ENCODE measurements at regions not wholly inside any gene's neighbourhood (a gene's known extent, or its start where the extent isn't known, plus 50 kb on each side); places are given as distances from the start of the nearest gene placed in this dataset.

DNA sequence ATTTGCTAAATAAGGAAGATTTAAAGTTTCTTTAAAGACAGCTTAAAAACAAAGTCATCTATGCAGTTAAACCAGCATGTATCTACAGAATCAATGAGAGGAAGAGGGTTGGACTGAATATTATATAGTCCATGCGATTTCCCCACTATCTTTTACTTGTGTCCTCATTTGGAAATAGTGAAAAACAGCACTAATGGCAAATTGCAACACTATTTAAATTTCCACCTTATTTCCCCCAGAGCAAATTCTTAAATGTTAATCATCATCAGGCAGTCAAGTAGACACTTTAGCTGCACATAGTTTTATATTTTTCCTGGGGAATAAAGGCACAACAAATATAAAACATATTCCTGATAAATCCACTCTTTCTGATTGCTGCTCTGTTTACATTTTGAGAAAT, 114.6 kb downstream of the LCA5 start:
- TF ChIP-seq, protein P1, sequence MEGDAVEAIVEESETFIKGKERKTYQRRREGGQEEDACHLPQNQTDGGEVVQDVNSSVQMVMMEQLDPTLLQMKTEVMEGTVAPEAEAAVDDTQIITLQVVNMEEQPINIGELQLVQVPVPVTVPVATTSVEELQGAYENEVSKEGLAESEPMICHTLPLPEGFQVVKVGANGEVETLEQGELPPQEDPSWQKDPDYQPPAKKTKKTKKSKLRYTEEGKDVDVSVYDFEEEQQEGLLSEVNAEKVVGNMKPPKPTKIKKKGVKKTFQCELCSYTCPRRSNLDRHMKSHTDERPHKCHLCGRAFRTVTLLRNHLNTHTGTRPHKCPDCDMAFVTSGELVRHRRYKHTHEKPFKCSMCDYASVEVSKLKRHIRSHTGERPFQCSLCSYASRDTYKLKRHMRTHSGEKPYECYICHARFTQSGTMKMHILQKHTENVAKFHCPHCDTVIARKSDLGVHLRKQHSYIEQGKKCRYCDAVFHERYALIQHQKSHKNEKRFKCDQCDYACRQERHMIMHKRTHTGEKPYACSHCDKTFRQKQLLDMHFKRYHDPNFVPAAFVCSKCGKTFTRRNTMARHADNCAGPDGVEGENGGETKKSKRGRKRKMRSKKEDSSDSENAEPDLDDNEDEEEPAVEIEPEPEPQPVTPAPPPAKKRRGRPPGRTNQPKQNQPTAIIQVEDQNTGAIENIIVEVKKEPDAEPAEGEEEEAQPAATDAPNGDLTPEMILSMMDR (IDR thresholded peaks at IDR 0.05) = no peak
- no peak for TF ChIP-seq POLR2A (IDR thresholded peaks at IDR 0.05)
